BJ (cell line): ENCODE measurements at regions not wholly inside any gene's neighbourhood (a gene's known extent, or its start where the extent isn't known, plus 50 kb on each side); places are given as distances from the start of the nearest gene placed in this dataset.

Experiments
- CTCF ChIA-PET: fragments of 350-600 bp; formaldehyde crosslinking; extraction: SDS; loops from one replicate; lab custom pipeline; 2021; ENCODE audit warnings: antibody characterized with exemption, inconsistent platforms; lab: Yijun Ruan, JAX
- POLR2A ChIA-PET: fragments of 300-600 bp; sonication (Branson Sonifier 250); formaldehyde crosslinking; extraction: SDS; loops from one replicate; lab custom pipeline; 2021; ENCODE audit warnings: antibody characterized with exemption; lab: Charles Lee
- DNase-seq: peaks from one replicate; pipeline ENCODE4 v3.0.0-alpha.2; 2011; ENCODE audit warnings: low read depth
- H3K27me3 ChIP-seq: 2 replicates; pipeline ENCODE4 v1.6.0; 2011; ENCODE audit warnings: low read length; ENCODE audit not compliant: control insufficient read depth, insufficient read depth
- H3K36me3 ChIP-seq: 2 replicates; pipeline ENCODE4 v1.5.1; 2011; ENCODE audit warnings: low read length; ENCODE audit not compliant: control insufficient read depth, insufficient read depth
- H3K4me3 ChIP-seq: 2 replicates; pipeline ENCODE4 v1.5.1; 2011; ENCODE audit warnings: low read depth, mild to moderate bottlenecking, control low read depth, low read length
- TF ChIP-seq, protein P1 (sequence below): IDR thresholded peaks from 2 replicates; pipeline ENCODE4 v1.5.1; 2011; ENCODE audit warnings: low read depth, mild to moderate bottlenecking, control low read depth, inconsistent platforms, low read length, moderate library complexity; ENCODE audit not compliant: insufficient read depth

DNA sequence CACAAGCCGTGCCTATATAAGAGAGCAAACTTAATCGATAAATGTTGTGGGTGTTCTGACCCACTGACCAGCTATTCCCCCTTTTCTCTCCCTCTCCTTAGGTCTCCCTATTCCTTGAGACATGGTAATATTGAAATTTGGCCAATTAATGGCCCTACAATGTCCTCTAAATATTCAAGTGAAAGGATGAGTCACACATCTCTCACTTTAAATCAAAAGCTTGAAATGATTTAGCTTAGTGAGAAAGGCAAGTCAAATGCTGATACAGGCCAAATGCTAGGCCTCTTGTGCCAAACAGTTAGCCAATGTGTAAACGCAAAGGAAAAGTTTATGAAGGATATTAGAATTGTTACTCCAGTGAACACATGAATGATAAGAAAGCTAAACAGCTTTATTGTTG, 102.2 kb upstream of the CPNE8 start:
- H3K36me3 ChIP-seq = no peaks in the 10 kb centered on the region
- ChIA-PET POLR2A (no interaction called here), CTCF (no interaction called here)
- no peaks in the 10 kb centered on the region for H3K27me3 ChIP-seq
- TF ChIP-seq, protein P1, sequence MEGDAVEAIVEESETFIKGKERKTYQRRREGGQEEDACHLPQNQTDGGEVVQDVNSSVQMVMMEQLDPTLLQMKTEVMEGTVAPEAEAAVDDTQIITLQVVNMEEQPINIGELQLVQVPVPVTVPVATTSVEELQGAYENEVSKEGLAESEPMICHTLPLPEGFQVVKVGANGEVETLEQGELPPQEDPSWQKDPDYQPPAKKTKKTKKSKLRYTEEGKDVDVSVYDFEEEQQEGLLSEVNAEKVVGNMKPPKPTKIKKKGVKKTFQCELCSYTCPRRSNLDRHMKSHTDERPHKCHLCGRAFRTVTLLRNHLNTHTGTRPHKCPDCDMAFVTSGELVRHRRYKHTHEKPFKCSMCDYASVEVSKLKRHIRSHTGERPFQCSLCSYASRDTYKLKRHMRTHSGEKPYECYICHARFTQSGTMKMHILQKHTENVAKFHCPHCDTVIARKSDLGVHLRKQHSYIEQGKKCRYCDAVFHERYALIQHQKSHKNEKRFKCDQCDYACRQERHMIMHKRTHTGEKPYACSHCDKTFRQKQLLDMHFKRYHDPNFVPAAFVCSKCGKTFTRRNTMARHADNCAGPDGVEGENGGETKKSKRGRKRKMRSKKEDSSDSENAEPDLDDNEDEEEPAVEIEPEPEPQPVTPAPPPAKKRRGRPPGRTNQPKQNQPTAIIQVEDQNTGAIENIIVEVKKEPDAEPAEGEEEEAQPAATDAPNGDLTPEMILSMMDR = no peak
- DNase-seq = no peak
- no peak overlapping the region for H3K4me3 ChIP-seq

DNA sequence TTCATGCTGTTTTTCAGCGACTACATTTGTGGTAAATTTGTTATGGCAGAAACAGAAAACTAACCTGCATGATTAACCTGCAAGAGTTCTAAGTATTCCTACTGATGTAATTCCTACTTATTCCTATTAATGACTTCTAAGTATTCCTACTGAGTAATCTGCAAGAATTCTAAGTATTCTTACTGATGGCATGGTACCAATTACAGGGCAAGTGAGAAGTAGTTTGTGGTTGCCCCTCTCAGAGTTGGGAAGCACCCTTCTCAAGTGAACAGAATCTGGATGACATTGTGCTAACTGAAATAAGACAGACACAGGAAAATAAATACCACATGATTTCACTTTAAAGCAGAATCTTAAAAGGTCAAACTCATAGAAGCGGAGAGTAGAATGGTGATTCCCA, 100.9 kb upstream of the CPNE8 start:
- CTCF ChIA-PET = no interaction called here

DNA sequence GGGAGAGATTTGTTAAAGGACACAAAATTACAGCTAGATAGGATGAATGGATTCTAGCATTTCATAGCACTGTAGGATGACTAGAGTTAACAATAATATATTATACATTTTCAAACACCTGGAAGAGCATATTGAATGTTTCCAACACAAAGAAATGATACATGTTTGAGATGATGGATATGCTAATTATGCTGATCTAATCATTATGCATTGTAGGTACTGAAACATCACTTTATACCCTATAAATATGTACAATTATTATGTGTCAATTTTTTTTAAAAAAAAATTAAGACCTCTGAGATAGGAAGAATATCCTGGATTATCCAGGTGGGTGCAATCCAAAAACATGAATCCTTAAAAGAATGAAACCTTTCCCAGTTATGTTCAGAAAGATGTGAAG, 100.3 kb upstream of the CPNE8 start:
- no peak overlapping the region for H3K4me3 ChIP-seq
- POLR2A ChIA-PET = no interaction called here
- TF ChIP-seq, protein P1 = no peak
- CTCF ChIA-PET = no interaction called here
- no peak for DNase-seq
- no peaks in the 10 kb centered on the region for H3K36me3 ChIP-seq
- no peaks in the 10 kb centered on the region for H3K27me3 ChIP-seq

More for the DNA sequence above, 100.9 kb upstream of the CPNE8 start:
- no peaks in the 10 kb centered on the region for H3K36me3 ChIP-seq
- H3K27me3 ChIP-seq = no peaks in the 10 kb centered on the region
- TF ChIP-seq, protein P1 = no peak
- H3K4me3 ChIP-seq = no peak overlapping the region
- no peak for DNase-seq
- POLR2A ChIA-PET = no interaction called here

DNA sequence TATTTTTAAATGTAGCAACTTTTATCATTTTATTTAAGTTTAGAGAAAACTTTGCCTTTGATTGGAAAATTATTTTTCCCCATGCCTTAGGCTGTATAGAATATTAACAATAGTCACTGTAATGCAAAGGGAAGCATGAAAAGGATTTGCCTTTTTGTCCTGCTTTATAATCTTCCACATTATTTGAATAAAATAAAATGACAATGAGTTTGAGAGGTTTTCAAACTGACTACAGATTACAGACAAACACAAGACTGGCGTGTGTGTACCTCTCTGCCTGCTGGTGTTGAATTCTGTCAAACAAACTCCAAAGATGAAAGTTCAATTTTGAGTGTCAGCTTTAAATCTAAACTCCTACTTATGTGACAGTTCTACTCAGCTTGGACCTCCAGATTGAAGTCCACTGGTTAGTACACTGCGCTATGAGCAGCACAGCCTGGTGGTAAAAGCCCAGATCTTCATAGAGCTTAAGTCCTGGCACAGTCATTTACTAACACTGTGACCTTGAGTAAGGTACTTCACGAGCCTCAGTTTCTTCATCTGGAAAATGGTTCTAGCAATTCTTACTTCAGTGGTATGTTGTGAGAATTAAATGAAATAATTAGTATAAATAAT, 98.3 kb upstream of the CPNE8 start:
- ChIA-PET POLR2A (no interaction called here), CTCF (no interaction called here)
- Histone ChIP-seq H3K4me3 (no peak overlapping the region), H3K27me3 (no peaks in the 10 kb centered on the region), H3K36me3 (no peaks in the 10 kb centered on the region)
- TF ChIP-seq, protein P1 = no peak
- no peak for DNase-seq

DNA sequence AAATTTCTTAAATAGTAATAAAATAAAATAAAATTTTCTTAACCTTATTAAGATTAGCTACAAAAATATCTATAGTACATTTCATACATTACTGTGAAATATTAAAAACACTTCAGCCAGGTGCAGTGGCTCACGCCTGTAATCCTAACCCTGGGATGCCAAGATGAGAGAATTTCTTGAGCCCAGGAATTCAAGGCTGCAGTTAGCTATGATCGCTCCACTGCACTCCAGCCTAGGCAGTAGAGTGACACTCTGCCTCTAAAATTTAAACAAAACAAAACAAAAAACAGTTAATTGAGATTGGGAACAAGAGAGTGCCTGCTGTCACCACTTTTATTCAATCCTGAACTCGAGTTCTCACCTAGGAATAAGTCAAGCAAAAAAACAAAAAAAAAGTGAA, 95.0 kb upstream of the CPNE8 start:
- H3K27me3 ChIP-seq = no peaks in the 10 kb centered on the region
- TF ChIP-seq, protein P1 = no peak
- CTCF ChIA-PET = no interaction called here
- H3K36me3 ChIP-seq = no peaks in the 10 kb centered on the region
- no peak for DNase-seq
- POLR2A ChIA-PET = no interaction called here
- H3K4me3 ChIP-seq = no peak overlapping the region
